Lung (tissue), 11 donors: ENCODE measurements at regions not wholly inside any gene's neighbourhood (a gene's known extent, or its start where the extent isn't known, plus 50 kb on each side); places are given as distances from the start of the nearest gene placed in this dataset.

Experiments
- ATAC-seq: fragments of 200-7000 bp; cut with Tn5 transposase; one replicate; pipeline ENCODE4 v1.9.1; 2020; ENCODE audit warnings: moderate number of reproducible peaks; ENCODE audit not compliant: insufficient read depth, low FRiP score
- DNase-seq, 3 donors: peaks; one replicate each; pipeline ENCODE4 v3.0.0-alpha.2; 2013 to 2017
- H3K27ac ChIP-seq, 2 donors: one replicate each; pipeline ENCODE4 v1.5.1; 2013; ENCODE audit warnings: mild to moderate bottlenecking in 2 of 2, moderate library complexity in 2 of 2, control low read depth in 1 of 2, inconsistent platforms in 1 of 2, low read depth in 1 of 2, low read length in 1 of 2
- H3K27me3 ChIP-seq, 3 donors: one replicate each; pipeline ENCODE4 v1.5.1; 2013; ENCODE audit warnings: low read length in 2 of 3; ENCODE audit not compliant: control insufficient read depth in 3 of 3, insufficient read depth in 3 of 3
- H3K36me3 ChIP-seq, 4 donors: one replicate each; pipeline ENCODE4 v1.5.1; 2013; ENCODE audit warnings: low read length in 4 of 4, mild to moderate bottlenecking in 1 of 4, moderate library complexity in 1 of 4; ENCODE audit not compliant: control insufficient read depth in 4 of 4, insufficient read depth in 4 of 4
- H3K4me1 ChIP-seq, 5 donors: one replicate each; pipeline ENCODE4 v1.5.1; 2013; ENCODE audit warnings: low read length in 5 of 5, mild to moderate bottlenecking in 2 of 5, moderate library complexity in 1 of 5; ENCODE audit not compliant: control insufficient read depth in 5 of 5, insufficient read depth in 5 of 5
- H3K4me3 ChIP-seq: one replicate; pipeline ENCODE4 v1.5.1; 2013; ENCODE audit warnings: mild to moderate bottlenecking, control low read depth, moderate library complexity
- H3K9ac ChIP-seq, 2 donors: one replicate each; pipeline ENCODE4 v1.5.1; 2013; ENCODE audit warnings: low read length in 2 of 2, control low read depth in 1 of 2; ENCODE audit not compliant: insufficient read depth in 1 of 2
- H3K9me3 ChIP-seq, 4 donors: one replicate each; pipeline ENCODE4 v1.5.1; 2013; ENCODE audit warnings: low read length in 3 of 4, mild to moderate bottlenecking in 1 of 4, moderate library complexity in 1 of 4; ENCODE audit not compliant: control insufficient read depth in 4 of 4, insufficient read depth in 3 of 4
- CTCF ChIP-seq: IDR thresholded peaks from 2 replicates; pipeline ENCODE4 v1.5.1; 2012; ENCODE audit warnings: mild to moderate bottlenecking; ENCODE audit errors: control extremely low read depth, extremely low read depth
- WGBS, 2 donors: extraction: QIAGEN DNeasy Blood & Tissue Kit; methylation state at CpG; one replicate each; pipeline ENCODE4 v1.1.7; 2013; 5-methylcytosine and 5-hydroxymethylcytosine counted together
- donor health status: control.
- donor health status: control.
- donor health status: Bipolar disorder and iron deficiency.
- donor health status: healthy.
- donor health status: DM: yes; HTN: yes; CAD: no.

GRCh38 chr13:91245288-91245687, 102.2 kb upstream of the MIR17HG start:
- Histone ChIP-seq H3K9me3 (no peaks in the 10 kb centered on the region), H3K4me1 (peaks cover 0 to 1% (median 0%) of the 10 kb centered on the region in 5 donors), H3K27me3 (no peaks in the 10 kb centered on the region), H3K27ac (no peak overlapping the region), H3K36me3 (no peaks in the 10 kb centered on the region), H3K4me3 (no peak overlapping the region), H3K9ac (no peak overlapping the region)
- DNase-seq (no peak), ATAC-seq (no peak)
- WGBS, 2 donors: 43 to 79% methylated on average over 2 of the region's 2 CpGs
- no peak for TF ChIP-seq CTCF

- Histone ChIP-seq H3K4me3 (no peak overlapping the region), H3K9me3 (no peaks in the 10 kb centered on the region), H3K4me1 (peaks cover 0 to 1% (median 0%) of the 10 kb centered on the region in 5 donors), H3K27me3 (no peaks in the 10 kb centered on the region), H3K27ac (no peak overlapping the region), H3K9ac (no peak overlapping the region), H3K36me3 (no peaks in the 10 kb centered on the region)
- ATAC-seq: no peak
- peak in 2 of 3 donors; percentile 41 to 52 for DNase-seq
- no peak for TF ChIP-seq CTCF
Measured at GRCh38 chr13:91247768-91248167, 99.7 kb upstream of the MIR17HG start.

GRCh38 chr13:91248249-91248648, 99.2 kb upstream of the MIR17HG start:
- H3K27ac ChIP-seq: no peak overlapping the region
- WGBS, 2 donors: 70 to 72% methylated on average over 4 of the region's 4 CpGs
- DNase-seq (no peak), ATAC-seq (no peak)
- H3K27me3 ChIP-seq: no peaks in the 10 kb centered on the region
- H3K4me1 ChIP-seq: peaks cover 0 to 1% (median 0%) of the 10 kb centered on the region in 5 donors
- no peak overlapping the region for H3K4me3 ChIP-seq
- H3K9me3 ChIP-seq: no peaks in the 10 kb centered on the region
- no peaks in the 10 kb centered on the region for H3K36me3 ChIP-seq
- no peak for TF ChIP-seq CTCF
- no peak overlapping the region for H3K9ac ChIP-seq

GRCh38 chr13:91249370-91249769, 98.1 kb upstream of the MIR17HG start:
- Histone ChIP-seq H3K27ac (no peak overlapping the region), H3K27me3 (no peaks in the 10 kb centered on the region), H3K4me1 (peaks cover 0 to 1% (median 0%) of the 10 kb centered on the region in 5 donors), H3K9me3 (no peaks in the 10 kb centered on the region), H3K9ac (no peak overlapping the region), H3K36me3 (no peaks in the 10 kb centered on the region), H3K4me3 (no peak overlapping the region)
- no peak for TF ChIP-seq CTCF
- ATAC-seq: no peak
- WGBS, 2 donors: 79 to 83% methylated on average over 2 of the region's 2 CpGs
- no peak for DNase-seq
